GM21526 (cell line): ENCODE measurements at regions not wholly inside any gene's neighbourhood (a gene's known extent, or its start where the extent isn't known, plus 50 kb on each side); places are given as distances from the start of the nearest gene placed in this dataset.
"Not testable (repeated sequence)": the region's sequence is repeated elsewhere in the genome, so short reads cannot be mapped to it uniquely, and the experiment has no call there.

Experiments
- ATAC-seq: cut with Tn5 transposase; IDR thresholded peaks from one replicate; pipeline ENCODE4 v1.9.1; 2021; ENCODE audit warnings: moderate library complexity; ENCODE audit not compliant: unreplicated experiment, low FRiP score

- not testable (repeated sequence) for ATAC-seq
These were observed 72.5 kb upstream of the FOXK1 start for GRCh38 chr7:4609576-4609975.

- peak; percentile 64 for ATAC-seq
These were observed 71.2 kb upstream of the FOXK1 start for GRCh38 chr7:4610768-4611467.

- no peak for ATAC-seq
These were observed 69.9 kb upstream of the FOXK1 start for GRCh38 chr7:4612237-4612636.

GRCh38 chr7:4612939-4613841 lies 68.9 kb upstream of the FOXK1 start:
- no peak for ATAC-seq

GRCh38 chr7:4613846-4614548 lies 68.1 kb upstream of the FOXK1 start:
- no peak for ATAC-seq

- ATAC-seq: no peak
These were observed 66.0 kb upstream of the FOXK1 start for GRCh38 chr7:4616116-4616515.

- no peak for ATAC-seq
These were observed 60.7 kb upstream of the FOXK1 start for GRCh38 chr7:4621396-4621795.

GRCh38 chr7:4626318-4626845 lies 55.7 kb upstream of the FOXK1 start:
- ATAC-seq: no peak

GRCh38 chr7:4629287-4629895 lies 52.7 kb upstream of the FOXK1 start:
- ATAC-seq: no peak

GRCh38 chr7:4631380-4632179 lies 50.5 kb upstream of the FOXK1 start:
- no peak for ATAC-seq
